A549 (cell line): ENCODE measurements at regions not wholly inside any gene's neighbourhood (a gene's known extent, or its start where the extent isn't known, plus 50 kb on each side); places are given as distances from the start of the nearest gene placed in this dataset.
A peak's percentile ranks its signal among the peaks of the same experiment; 100 is the strongest.

ENCODE experiments used
- CEBPB ChIP-seq, 2 experiments: fragments of >200 bp in 1 of 2; sonication (Bioruptor Twin) in 1 of 2; formaldehyde crosslinking in 1 of 2; IDR thresholded peaks; 2 replicates each; pipeline ENCODE4 v1.6.1; 2012 to 2016
- TF ChIP-seq, protein P1 (sequence below): fragments of 200-600 bp; sonication (generic); IDR thresholded peaks from 2 replicates; pipeline ENCODE4 v1.6.1; 2016; ENCODE audit warnings: antibody characterized with exemption, mild to moderate bottlenecking, moderate library complexity

GRCh38 chr4:176499518-176499917 is 179.8 kb downstream of the SPCS3 start:
- TF ChIP-seq, protein P1, sequence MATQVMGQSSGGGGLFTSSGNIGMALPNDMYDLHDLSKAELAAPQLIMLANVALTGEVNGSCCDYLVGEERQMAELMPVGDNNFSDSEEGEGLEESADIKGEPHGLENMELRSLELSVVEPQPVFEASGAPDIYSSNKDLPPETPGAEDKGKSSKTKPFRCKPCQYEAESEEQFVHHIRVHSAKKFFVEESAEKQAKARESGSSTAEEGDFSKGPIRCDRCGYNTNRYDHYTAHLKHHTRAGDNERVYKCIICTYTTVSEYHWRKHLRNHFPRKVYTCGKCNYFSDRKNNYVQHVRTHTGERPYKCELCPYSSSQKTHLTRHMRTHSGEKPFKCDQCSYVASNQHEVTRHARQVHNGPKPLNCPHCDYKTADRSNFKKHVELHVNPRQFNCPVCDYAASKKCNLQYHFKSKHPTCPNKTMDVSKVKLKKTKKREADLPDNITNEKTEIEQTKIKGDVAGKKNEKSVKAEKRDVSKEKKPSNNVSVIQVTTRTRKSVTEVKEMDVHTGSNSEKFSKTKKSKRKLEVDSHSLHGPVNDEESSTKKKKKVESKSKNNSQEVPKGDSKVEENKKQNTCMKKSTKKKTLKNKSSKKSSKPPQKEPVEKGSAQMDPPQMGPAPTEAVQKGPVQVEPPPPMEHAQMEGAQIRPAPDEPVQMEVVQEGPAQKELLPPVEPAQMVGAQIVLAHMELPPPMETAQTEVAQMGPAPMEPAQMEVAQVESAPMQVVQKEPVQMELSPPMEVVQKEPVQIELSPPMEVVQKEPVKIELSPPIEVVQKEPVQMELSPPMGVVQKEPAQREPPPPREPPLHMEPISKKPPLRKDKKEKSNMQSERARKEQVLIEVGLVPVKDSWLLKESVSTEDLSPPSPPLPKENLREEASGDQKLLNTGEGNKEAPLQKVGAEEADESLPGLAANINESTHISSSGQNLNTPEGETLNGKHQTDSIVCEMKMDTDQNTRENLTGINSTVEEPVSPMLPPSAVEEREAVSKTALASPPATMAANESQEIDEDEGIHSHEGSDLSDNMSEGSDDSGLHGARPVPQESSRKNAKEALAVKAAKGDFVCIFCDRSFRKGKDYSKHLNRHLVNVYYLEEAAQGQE, result no peak
- TF ChIP-seq CEBPB (IDR thresholded peaks at IDR 0.05), result peak; percentile 54 to 80; a peak in 3 of 4 replicates
